ENCODE measurements at regions not wholly inside any gene's neighbourhood (a gene's known extent, or its start where the extent isn't known, plus 50 kb on each side); places are given as distances from the start of the nearest gene placed in this dataset.

DNA sequence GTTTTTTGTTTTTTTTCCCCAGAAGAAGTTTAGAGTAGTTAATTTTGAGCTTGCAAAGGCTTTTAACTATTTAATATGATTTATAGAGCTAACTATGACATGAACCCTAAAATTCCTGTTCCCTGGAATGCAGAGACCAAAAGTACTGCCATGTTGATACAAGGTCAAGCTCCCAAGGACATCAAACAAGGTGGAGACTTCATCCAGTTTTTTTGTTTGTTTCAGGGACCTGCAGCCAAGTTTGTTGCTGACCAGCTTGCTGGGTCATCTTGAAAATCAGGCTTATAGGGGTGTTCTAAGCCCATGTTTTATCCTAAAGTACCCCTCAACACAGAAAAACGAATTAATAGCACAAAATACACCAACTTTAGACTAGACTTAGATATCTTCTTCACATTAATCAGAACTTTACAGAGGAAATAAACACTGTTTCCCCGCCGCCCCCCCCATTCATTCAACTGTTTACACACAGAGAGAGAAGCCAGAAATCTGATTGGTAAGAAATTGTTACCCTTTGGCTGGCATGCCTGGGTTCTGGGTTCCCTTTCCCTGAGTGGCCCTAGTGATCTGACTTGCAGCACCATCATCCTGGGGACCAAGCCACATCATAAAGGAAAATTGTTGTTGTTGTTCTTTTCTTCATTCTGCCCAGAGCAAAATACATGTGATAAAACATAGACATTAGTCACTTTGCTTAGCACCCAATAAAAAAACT lies 860.5 kb downstream of the CCSER2 start:
- Histone ChIP-seq H3K23ac (ENCODE audit: insufficient read length, low read depth, low read length) (no peak overlapping the region), H2BK15ac (ENCODE audit: low read depth, low read length) (no peak overlapping the region), H3K4me1 (ENCODE audit: insufficient read depth, low read length) (no peaks in the 10 kb centered on the region), H3K79me1 (ENCODE audit: insufficient read depth, low read depth, low read length, poor library complexity, severe bottlenecking) (no peaks in the 10 kb centered on the region), H3K27ac (ENCODE audit: insufficient read length, low read depth, low read length) (no peak overlapping the region), H4K20me1 (ENCODE audit: control insufficient read depth, insufficient read depth, insufficient read length) (no peaks in the 10 kb centered on the region), H3K18ac (ENCODE audit: insufficient read length, low read depth, low read length) (no peak overlapping the region), H3K4me2 (ENCODE audit: insufficient read depth, insufficient read length, low read length) (no peak overlapping the region), H3K27me3 (ENCODE audit: insufficient read depth, low read length) (no peaks in the 10 kb centered on the region), H2BK5ac (ENCODE audit: insufficient read length, low read length) (no peak overlapping the region), H3K14ac (ENCODE audit: insufficient read depth, low read length) (no peak overlapping the region), H2BK120ac (ENCODE audit: low read depth, low read length, poor library complexity, severe bottlenecking) (no peak overlapping the region), H4K8ac (replicated peaks; ENCODE audit: insufficient read length, low read depth, low read length) (no peak overlapping the region), H4K91ac (ENCODE audit: insufficient read length, low read depth, low read length) (no peak overlapping the region), H2AK5ac (ENCODE audit: insufficient read length, low read length) (no peak overlapping the region), H3K4ac (ENCODE audit: low read depth, low read length) (no peak overlapping the region), H3K56ac (ENCODE audit: insufficient read length, low read depth, low read length) (no peak overlapping the region), H4K5ac (ENCODE audit: insufficient read length, low read depth, low read length) (no peak overlapping the region), H3T11ph (ENCODE audit: low read length) (no peak overlapping the region), H3K23me2 (ENCODE audit: insufficient read length, low read depth, low read length, poor library complexity, severe bottlenecking) (no peaks in the 10 kb centered on the region), H2BK12ac (ENCODE audit: insufficient read length, low read depth, low read length) (no peak overlapping the region), H3K9me3 (ENCODE audit: control insufficient read depth, low read depth, low read length) (no peaks in the 10 kb centered on the region), H2BK20ac (ENCODE audit: low read depth, low read length, poor library complexity, severe bottlenecking) (no peak overlapping the region), H2AFZ (ENCODE audit: low read length) (no peak overlapping the region), H3K9ac (ENCODE audit: extremely low read depth, insufficient read length, low read length) (no peak overlapping the region), H3K79me2 (ENCODE audit: insufficient read depth, low read length) (no peaks in the 10 kb centered on the region)
- H3K36me3 Mint-ChIP-seq (ENCODE audit: insufficient read depth in 1 of 3, low read depth in 3 of 3), result no peaks in the 10 kb centered on the region; a peak in 3 of 7 replicates
- H3K9me3 Mint-ChIP-seq, result peaks cover 0 to 2% of the 10 kb centered on the region in 2 experiments; a peak in 3 of 5 replicates
- no peak for TF ChIP-seq CTCF (conservative IDR thresholded peaks at IDR 0.05)
- H3K27ac Mint-ChIP-seq, result no peak overlapping the region
- no CpG with 5 or more reads among the region's 3 CpGs for WGBS (ENCODE audit: extremely low coverage, insufficient read length, low lambda C conversion rate)
- DNase-seq, result no peak
- no peak overlapping the region for H3K4me3 Mint-ChIP-seq
- H3K27me3 Mint-ChIP-seq (ENCODE audit: low read depth), result no peaks in the 10 kb centered on the region
- no peaks in the 10 kb centered on the region for H3K4me1 Mint-ChIP-seq

Data from H9 (cell line).